ENCODE measurements at regions not wholly inside any gene's neighbourhood (a gene's known extent, or its start where the extent isn't known, plus 50 kb on each side); places are given as distances from the start of the nearest gene placed in this dataset.
A peak's percentile ranks its signal among the peaks of the same experiment; 100 is the strongest.

- peak; percentile 20 to 28 (median 22) for DNase-seq
These were observed 101.2 kb upstream of the MGMT start for GRCh38 chr10:129365767-129366402.

- no peak for DNase-seq
These were observed 100.6 kb upstream of the MGMT start for GRCh38 chr10:129366450-129366849.

- no peak for DNase-seq
These were observed 97.5 kb upstream of the MGMT start for GRCh38 chr10:129369566-129369965.

- DNase-seq, result no peak
These were observed 95.5 kb upstream of the MGMT start for GRCh38 chr10:129371541-129371940.

- no peak for DNase-seq
These were observed 94.9 kb upstream of the MGMT start for GRCh38 chr10:129372172-129372571.

GRCh38 chr10:129373231-129373630 lies 93.8 kb upstream of the MGMT start:
- DNase-seq, result no peak

GRCh38 chr10:129373718-129374117 lies 93.3 kb upstream of the MGMT start:
- no peak for DNase-seq

GRCh38 chr10:129375171-129375570 lies 91.9 kb upstream of the MGMT start:
- DNase-seq, result no peak

GRCh38 chr10:129375912-129376311 lies 91.1 kb upstream of the MGMT start:
- DNase-seq, result no peak

- no peak for DNase-seq
These were observed 86.8 kb upstream of the MGMT start for GRCh38 chr10:129380279-129380678.

GRCh38 chr10:129381741-129382140 lies 85.3 kb upstream of the MGMT start:
- DNase-seq, result no peak

GRCh38 chr10:129382401-129382800 lies 84.6 kb upstream of the MGMT start:
- DNase-seq, result no peak

GRCh38 chr10:129383651-129384050 lies 83.4 kb upstream of the MGMT start:
- DNase-seq, result no peak

- DNase-seq, result no peak
These were observed 81.4 kb upstream of the MGMT start for GRCh38 chr10:129385600-129385999.

GRCh38 chr10:129386415-129387257 lies 80.4 kb upstream of the MGMT start:
- peak in 1 of 3 donors; percentile 1 for DNase-seq

- DNase-seq, result no peak
These were observed 79.8 kb upstream of the MGMT start for GRCh38 chr10:129387258-129387525.

GRCh38 chr10:129388435-129388834 lies 78.6 kb upstream of the MGMT start:
- no peak for DNase-seq

- no peak for DNase-seq
These were observed 77.8 kb upstream of the MGMT start for GRCh38 chr10:129389194-129389593.

GRCh38 chr10:129390147-129390546 lies 76.9 kb upstream of the MGMT start:
- no peak for DNase-seq

GRCh38 chr10:129390726-129391125 lies 76.3 kb upstream of the MGMT start:
- no peak for DNase-seq

- no peak for DNase-seq
These were observed 75.6 kb upstream of the MGMT start for GRCh38 chr10:129391464-129391863.

GRCh38 chr10:129392855-129393254 lies 74.2 kb upstream of the MGMT start:
- no peak for DNase-seq

GRCh38 chr10:129393812-129394211 lies 73.2 kb upstream of the MGMT start:
- DNase-seq, result no peak

GRCh38 chr10:129394518-129395328 lies 72.3 kb upstream of the MGMT start:
- DNase-seq, result no peak
